Nephron (organoid): ENCODE measurements at regions not wholly inside any gene's neighbourhood (a gene's known extent, or its start where the extent isn't known, plus 50 kb on each side); places are given as distances from the start of the nearest gene placed in this dataset.
"Not testable (repeated sequence)": the region's sequence is repeated elsewhere in the genome, so short reads cannot be mapped to it uniquely, and the experiment has no call there.

ENCODE experiments used
- H3K27ac Mint-ChIP-seq, 3 experiments: 2 replicates each; pipeline ENCODE4 v1.8.0; 2020; ENCODE audit warnings: mixed read lengths in 3 of 3, mild to moderate bottlenecking in 2 of 3, moderate library complexity in 1 of 3
- H3K27me3 Mint-ChIP-seq: 2 replicates; pipeline ENCODE4 v1.8.0; 2021; ENCODE audit warnings: low read depth, mild to moderate bottlenecking, moderate library complexity, mixed read lengths
- H3K36me3 Mint-ChIP-seq: 2 replicates; pipeline ENCODE4 v1.8.0; 2020; ENCODE audit warnings: low read depth, mixed read lengths
- H3K4me1 Mint-ChIP-seq: 2 replicates; pipeline ENCODE4 v1.8.0; 2020; ENCODE audit warnings: mixed read lengths
- H3K4me3 Mint-ChIP-seq, 3 experiments: 2 replicates each; pipeline ENCODE4 v1.8.0; 2020; ENCODE audit warnings: mild to moderate bottlenecking in 3 of 3, mixed read lengths in 3 of 3, moderate library complexity in 2 of 3
- H3K9me3 Mint-ChIP-seq: 2 replicates; pipeline ENCODE4 v1.8.0; 2020; ENCODE audit warnings: mixed read lengths
- CTCF ChIP-seq, 3 experiments: fragments of 200-600 bp; sonication (generic); IDR thresholded peaks; one replicate each; pipeline ENCODE4 v1.5.0; 2021; ENCODE audit warnings: antibody characterized with exemption in 3 of 3; ENCODE audit not compliant: unreplicated experiment in 3 of 3

- H3K9me3 Mint-ChIP-seq = peaks cover 14% of the 10 kb centered on the region
- H3K27ac Mint-ChIP-seq = no peak overlapping the region
- H3K4me1 Mint-ChIP-seq = no peaks in the 10 kb centered on the region
- no peak for TF ChIP-seq CTCF (IDR thresholded peaks at IDR 0.05; ENCODE audit: unreplicated experiment in 3 of 3)
- H3K36me3 Mint-ChIP-seq = no peaks in the 10 kb centered on the region
- no peaks in the 10 kb centered on the region for H3K27me3 Mint-ChIP-seq
- H3K4me3 Mint-ChIP-seq = no peak overlapping the region
These were observed 1531.1 kb downstream of the KHDRBS2 start for GRCh38 chr6:60754879-60755278.

DNA sequence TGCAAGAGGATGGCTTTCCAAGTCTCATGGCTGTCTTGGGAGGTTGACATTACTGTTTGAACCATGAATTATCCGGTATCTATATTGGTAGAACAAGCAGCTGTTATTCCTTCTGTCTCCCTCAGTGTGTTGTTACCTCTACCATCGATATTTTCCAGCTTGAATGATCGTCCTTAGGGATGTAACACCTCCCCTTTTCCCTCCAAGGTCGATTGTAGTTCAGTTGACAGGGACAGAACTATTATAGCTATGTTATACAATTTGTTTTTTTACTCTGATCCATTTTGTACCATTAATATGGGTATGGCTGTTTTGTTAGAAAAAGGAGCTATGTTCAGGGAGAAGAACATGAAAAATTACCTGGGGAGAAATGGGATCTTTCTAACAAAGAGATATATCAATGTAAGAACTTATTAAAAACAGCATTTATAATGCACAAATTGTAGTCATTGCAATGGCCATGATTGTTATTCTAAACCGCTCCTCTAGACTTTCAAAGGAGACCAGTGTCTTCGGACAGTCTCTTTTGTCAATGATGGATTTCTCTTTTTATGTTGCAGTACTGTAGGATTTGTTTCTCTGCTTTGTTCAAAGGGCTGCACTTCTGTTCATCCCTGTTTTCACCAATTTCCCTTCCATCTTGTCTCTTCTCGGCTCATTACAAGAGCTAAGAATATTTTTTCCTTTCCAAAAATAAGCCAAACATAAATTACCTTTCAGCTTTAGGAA lies 1535.5 kb downstream of the KHDRBS2 start:
- H3K27ac Mint-ChIP-seq, H3K27me3 Mint-ChIP-seq, H3K4me3 Mint-ChIP-seq, H3K9me3 Mint-ChIP-seq, H3K4me1 Mint-ChIP-seq, H3K36me3 Mint-ChIP-seq: not testable (repeated sequence)

DNA sequence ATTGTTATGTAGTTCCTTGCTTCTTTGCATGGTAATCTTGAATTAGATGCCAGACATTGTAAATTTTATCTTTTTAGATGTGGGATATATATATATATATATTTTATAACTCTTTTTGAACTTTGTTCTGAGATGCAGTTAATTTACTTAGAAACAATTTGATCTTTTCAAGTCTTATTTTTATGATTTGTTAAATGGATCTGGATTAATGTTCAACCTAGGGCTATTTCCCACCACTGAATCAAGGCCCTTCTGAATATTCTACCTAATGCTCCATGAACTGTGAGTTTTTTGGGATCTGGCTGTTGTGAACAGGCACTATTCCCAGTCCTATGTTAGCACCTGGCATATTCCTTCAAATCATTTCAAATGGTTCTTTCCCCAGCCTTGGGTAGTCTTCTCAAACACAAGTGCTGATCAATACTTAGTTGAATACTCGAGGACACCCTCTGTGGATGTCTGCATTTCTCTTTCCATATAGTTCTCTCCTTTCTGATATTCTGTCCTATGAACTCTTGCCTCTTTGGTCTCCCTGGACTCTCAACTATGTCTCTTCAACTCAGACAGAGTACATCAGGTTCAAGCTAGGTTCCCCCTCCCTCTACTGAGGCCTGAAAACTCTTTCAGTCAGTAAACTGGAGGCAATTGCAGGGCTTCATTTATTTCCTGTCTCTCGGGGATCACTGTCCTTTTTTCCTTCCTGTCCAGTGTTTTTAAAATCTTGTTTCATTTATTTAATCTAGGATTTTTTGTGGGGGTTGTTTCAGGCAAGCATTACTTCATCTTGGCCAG lies 1538.1 kb downstream of the KHDRBS2 start:
- H3K27me3 Mint-ChIP-seq, H3K4me3 Mint-ChIP-seq, H3K36me3 Mint-ChIP-seq, H3K9me3 Mint-ChIP-seq, H3K4me1 Mint-ChIP-seq, H3K27ac Mint-ChIP-seq: not testable (repeated sequence)

GRCh38 chr6:60737764-60738425 lies 1548.1 kb downstream of the KHDRBS2 start:
- H3K27ac Mint-ChIP-seq, H3K4me3 Mint-ChIP-seq: not testable (repeated sequence)

DNA sequence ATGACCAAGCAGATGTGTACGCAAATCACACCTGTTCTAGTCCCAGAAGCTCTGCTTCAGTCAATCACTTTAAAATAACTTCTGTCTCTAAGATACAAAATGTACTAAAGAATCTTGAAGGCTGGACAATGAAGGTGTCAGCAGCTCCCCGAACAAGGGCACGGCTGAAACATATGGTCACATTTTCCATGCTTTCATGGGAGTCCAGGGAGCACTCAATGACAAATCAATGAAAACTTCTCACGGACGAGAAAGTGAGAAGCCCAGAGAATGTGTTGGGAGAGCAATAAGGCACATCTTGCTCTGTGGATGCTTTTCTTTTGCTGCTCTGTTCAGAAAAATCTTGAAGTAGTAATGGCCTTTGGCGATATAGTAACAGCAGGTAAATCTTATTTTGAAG lies 1548.7 kb downstream of the KHDRBS2 start:
- not testable (repeated sequence) for H3K4me1 Mint-ChIP-seq, H3K27me3 Mint-ChIP-seq, H3K36me3 Mint-ChIP-seq, H3K4me3 Mint-ChIP-seq, H3K9me3 Mint-ChIP-seq
- peak overlapping the region in 1 of 3 experiments; percentile 10 for H3K27ac Mint-ChIP-seq

More at GRCh38 chr6:60737764-60738425, 1548.1 kb downstream of the KHDRBS2 start:
- not testable (repeated sequence) for H3K27me3 Mint-ChIP-seq, H3K36me3 Mint-ChIP-seq, H3K4me1 Mint-ChIP-seq, H3K9me3 Mint-ChIP-seq

DNA sequence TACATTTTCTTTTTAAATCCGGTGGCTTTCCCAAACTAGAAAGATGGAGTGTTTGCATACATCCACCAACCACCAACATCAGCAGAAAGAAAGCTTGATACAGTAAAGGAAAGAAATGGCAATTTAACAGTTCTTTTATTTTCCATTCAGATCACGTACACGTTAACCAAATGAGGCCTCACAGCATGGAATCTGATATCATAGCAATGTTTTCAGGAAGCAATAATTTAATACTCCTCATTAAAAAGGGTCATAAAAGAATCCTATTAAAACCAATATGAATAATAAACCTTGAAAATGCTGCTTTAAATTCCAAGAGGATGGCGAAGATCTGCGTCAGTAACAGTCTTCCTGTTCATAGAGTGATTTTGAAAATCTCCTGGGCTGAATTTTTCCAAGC lies 1562.1 kb downstream of the KHDRBS2 start:
- H3K36me3 Mint-ChIP-seq, H3K27me3 Mint-ChIP-seq, H3K27ac Mint-ChIP-seq, H3K4me1 Mint-ChIP-seq, H3K4me3 Mint-ChIP-seq, H3K9me3 Mint-ChIP-seq: not testable (repeated sequence)

GRCh38 chr6:60695232-60695631 lies 1590.8 kb downstream of the KHDRBS2 start:
- Mint-ChIP-seq H3K36me3 (no peaks in the 10 kb centered on the region), H3K9me3 (no peaks in the 10 kb centered on the region), H3K27me3 (no peaks in the 10 kb centered on the region), H3K4me3 (no peak overlapping the region), H3K4me1 (no peaks in the 10 kb centered on the region), H3K27ac (no peak overlapping the region)
- no peak for TF ChIP-seq CTCF (IDR thresholded peaks at IDR 0.05; ENCODE audit: unreplicated experiment in 3 of 3)

- H3K36me3 Mint-ChIP-seq = no peaks in the 10 kb centered on the region
- no peaks in the 10 kb centered on the region for H3K27me3 Mint-ChIP-seq
- H3K9me3 Mint-ChIP-seq = no peaks in the 10 kb centered on the region
- H3K27ac Mint-ChIP-seq = no peak overlapping the region
- no peaks in the 10 kb centered on the region for H3K4me1 Mint-ChIP-seq
- no peak overlapping the region for H3K4me3 Mint-ChIP-seq
- no peak for TF ChIP-seq CTCF (IDR thresholded peaks at IDR 0.05; ENCODE audit: unreplicated experiment in 3 of 3)
These were observed 1598.9 kb downstream of the KHDRBS2 start for GRCh38 chr6:60687085-60687484.
